ENCODE measurements at regions not wholly inside any gene's neighbourhood (a gene's known extent, or its start where the extent isn't known, plus 50 kb on each side); places are given as distances from the start of the nearest gene placed in this dataset.
"Not testable (repeated sequence)": the region's sequence is repeated elsewhere in the genome, so short reads cannot be mapped to it uniquely, and the experiment has no call there.

GRCh38 chr3:55271549-55271948 is 215.6 kb downstream of the WNT5A start:
- no peaks in the 10 kb centered on the region for H3K36me3 ChIP-seq (ENCODE audit: control insufficient read depth, insufficient read depth, low read length)
- H3K9me3 ChIP-seq (ENCODE audit: control insufficient read depth, low read length) = no peaks in the 10 kb centered on the region
- H3K4me3 ChIP-seq (ENCODE audit: extremely low read depth, insufficient read depth, low read length, poor library complexity, severe bottlenecking) = no peak overlapping the region
- peaks cover 13% of the 10 kb centered on the region for H3K4me1 ChIP-seq (ENCODE audit: control insufficient read depth, insufficient read depth, low read length, poor library complexity, severe bottlenecking)
- peak overlapping the region; percentile 31 for H3K27ac ChIP-seq (ENCODE audit: low read depth, low read length, severe bottlenecking)
- WGBS, 2 experiments (ENCODE audit: insufficient coverage in 2 of 2) = 55 to 66% methylated on average over 2 of the region's 4 CpGs

GRCh38 chr3:55270976-55271375 is 216.1 kb downstream of the WNT5A start:
- WGBS, 2 experiments (ENCODE audit: insufficient coverage in 2 of 2) = 0% methylated on average over 1 of the region's 3 CpGs
- H3K36me3 ChIP-seq (ENCODE audit: control insufficient read depth, insufficient read depth, low read length) = no peaks in the 10 kb centered on the region
- H3K27ac ChIP-seq (ENCODE audit: low read depth, low read length, severe bottlenecking) = no peak overlapping the region
- H3K4me3 ChIP-seq (ENCODE audit: extremely low read depth, insufficient read depth, low read length, poor library complexity, severe bottlenecking) = no peak overlapping the region
- H3K9me3 ChIP-seq (ENCODE audit: control insufficient read depth, low read length) = no peaks in the 10 kb centered on the region
- peaks cover 13% of the 10 kb centered on the region for H3K4me1 ChIP-seq (ENCODE audit: control insufficient read depth, insufficient read depth, low read length, poor library complexity, severe bottlenecking)

- Histone ChIP-seq H3K9me3 (ENCODE audit: control insufficient read depth, low read length) (no peaks in the 10 kb centered on the region), H3K4me3 (ENCODE audit: extremely low read depth, insufficient read depth, low read length, poor library complexity, severe bottlenecking) (no peak overlapping the region), H3K36me3 (ENCODE audit: control insufficient read depth, insufficient read depth, low read length) (no peaks in the 10 kb centered on the region), H3K27ac (ENCODE audit: low read depth, low read length, severe bottlenecking) (no peak overlapping the region), H3K4me1 (ENCODE audit: control insufficient read depth, insufficient read depth, low read length, poor library complexity, severe bottlenecking) (peaks cover 23% of the 10 kb centered on the region)
- 96 to 98% methylated on average over 4 of the region's 4 CpGs for WGBS, 2 experiments (ENCODE audit: insufficient coverage in 2 of 2)
Measured at GRCh38 chr3:55269636-55270035, 217.5 kb downstream of the WNT5A start.

- no peaks in the 10 kb centered on the region for H3K36me3 ChIP-seq (ENCODE audit: control insufficient read depth, insufficient read depth, low read length)
- whole genome bisulfite sequencing, 2 experiments (ENCODE audit: insufficient coverage in 2 of 2) = 89 to 90% methylated on average over 1 to 3 of the region's 4 CpGs
- H3K4me1 ChIP-seq (ENCODE audit: control insufficient read depth, insufficient read depth, low read length, poor library complexity, severe bottlenecking) = peaks cover 28% of the 10 kb centered on the region
- no peaks in the 10 kb centered on the region for H3K9me3 ChIP-seq (ENCODE audit: control insufficient read depth, low read length)
- no peak overlapping the region for H3K27ac ChIP-seq (ENCODE audit: low read depth, low read length, severe bottlenecking)
- no peak overlapping the region for H3K4me3 ChIP-seq (ENCODE audit: extremely low read depth, insufficient read depth, low read length, poor library complexity, severe bottlenecking)
Measured at GRCh38 chr3:55269096-55269495, 218.0 kb downstream of the WNT5A start.

- no peaks in the 10 kb centered on the region for H3K9me3 ChIP-seq (ENCODE audit: control insufficient read depth, low read length)
- no peak overlapping the region for H3K4me3 ChIP-seq (ENCODE audit: extremely low read depth, insufficient read depth, low read length, poor library complexity, severe bottlenecking)
- H3K4me1 ChIP-seq (ENCODE audit: control insufficient read depth, insufficient read depth, low read length, poor library complexity, severe bottlenecking) = peaks cover 29% of the 10 kb centered on the region
- no peak overlapping the region for H3K27ac ChIP-seq (ENCODE audit: low read depth, low read length, severe bottlenecking)
- H3K36me3 ChIP-seq (ENCODE audit: control insufficient read depth, insufficient read depth, low read length) = no peaks in the 10 kb centered on the region
- WGBS, 2 experiments (ENCODE audit: insufficient coverage in 2 of 2) = no CpG with 5 or more reads among the region's 2 CpGs
Measured at GRCh38 chr3:55267206-55267930, 219.7 kb downstream of the WNT5A start.

- no peaks in the 10 kb centered on the region for H3K36me3 ChIP-seq (ENCODE audit: control insufficient read depth, insufficient read depth, low read length)
- WGBS, 2 experiments (ENCODE audit: insufficient coverage in 2 of 2) = 75 to 79% methylated on average over 2 of the region's 3 CpGs
- peaks cover 18% of the 10 kb centered on the region for H3K4me1 ChIP-seq (ENCODE audit: control insufficient read depth, insufficient read depth, low read length, poor library complexity, severe bottlenecking)
- peaks cover 4% of the 10 kb centered on the region for H3K9me3 ChIP-seq (ENCODE audit: control insufficient read depth, low read length)
- no peak overlapping the region for H3K27ac ChIP-seq (ENCODE audit: low read depth, low read length, severe bottlenecking)
- no peak overlapping the region for H3K4me3 ChIP-seq (ENCODE audit: extremely low read depth, insufficient read depth, low read length, poor library complexity, severe bottlenecking)
Measured at GRCh38 chr3:55264919-55265318, 222.2 kb downstream of the WNT5A start.

- peaks cover 4% of the 10 kb centered on the region for H3K9me3 ChIP-seq (ENCODE audit: control insufficient read depth, low read length)
- H3K4me1 ChIP-seq (ENCODE audit: control insufficient read depth, insufficient read depth, low read length, poor library complexity, severe bottlenecking) = no peaks in the 10 kb centered on the region
- H3K4me3 ChIP-seq (ENCODE audit: extremely low read depth, insufficient read depth, low read length, poor library complexity, severe bottlenecking) = no peak overlapping the region
- no peaks in the 10 kb centered on the region for H3K36me3 ChIP-seq (ENCODE audit: control insufficient read depth, insufficient read depth, low read length)
- no peak overlapping the region for H3K27ac ChIP-seq (ENCODE audit: low read depth, low read length, severe bottlenecking)
Measured at GRCh38 chr3:55252921-55253320, 234.2 kb downstream of the WNT5A start.

GRCh38 chr3:55249156-55249555 is 237.9 kb downstream of the WNT5A start:
- WGBS, 2 experiments (ENCODE audit: insufficient coverage in 2 of 2) = 93 to 100% methylated on average over 2 to 3 of the region's 6 CpGs
- not testable (repeated sequence) for H3K27ac ChIP-seq (ENCODE audit: low read depth, low read length, severe bottlenecking); H3K4me1 ChIP-seq (ENCODE audit: control insufficient read depth, insufficient read depth, low read length, poor library complexity, severe bottlenecking); H3K4me3 ChIP-seq (ENCODE audit: extremely low read depth, insufficient read depth, low read length, poor library complexity, severe bottlenecking); H3K36me3 ChIP-seq (ENCODE audit: control insufficient read depth, insufficient read depth, low read length); H3K9me3 ChIP-seq (ENCODE audit: control insufficient read depth, low read length)

GRCh38 chr3:55247666-55248065 is 239.4 kb downstream of the WNT5A start:
- Histone ChIP-seq H3K36me3 (ENCODE audit: control insufficient read depth, insufficient read depth, low read length) (no peaks in the 10 kb centered on the region), H3K27ac (ENCODE audit: low read depth, low read length, severe bottlenecking) (no peak overlapping the region)

GRCh38 chr3:55246033-55246432 is 241.1 kb downstream of the WNT5A start:
- 100% methylated on average over 1 of the region's 5 CpGs; no CpG with 5 or more reads in 1 of the 2 experiments for WGBS, 2 experiments (ENCODE audit: insufficient coverage in 2 of 2)
- no peaks in the 10 kb centered on the region for H3K36me3 ChIP-seq (ENCODE audit: control insufficient read depth, insufficient read depth, low read length)
- H3K4me3 ChIP-seq (ENCODE audit: extremely low read depth, insufficient read depth, low read length, poor library complexity, severe bottlenecking) = no peak overlapping the region
- H3K9me3 ChIP-seq (ENCODE audit: control insufficient read depth, low read length) = peaks cover 7% of the 10 kb centered on the region
- H3K4me1 ChIP-seq (ENCODE audit: control insufficient read depth, insufficient read depth, low read length, poor library complexity, severe bottlenecking) = no peaks in the 10 kb centered on the region
- no peak overlapping the region for H3K27ac ChIP-seq (ENCODE audit: low read depth, low read length, severe bottlenecking)

More at GRCh38 chr3:55247666-55248065, 239.4 kb downstream of the WNT5A start:
- 83 to 100% methylated on average over 1 of the region's 3 CpGs for WGBS, 2 experiments (ENCODE audit: insufficient coverage in 2 of 2)
- H3K4me3 ChIP-seq (ENCODE audit: extremely low read depth, insufficient read depth, low read length, poor library complexity, severe bottlenecking) = no peak overlapping the region
- H3K9me3 ChIP-seq (ENCODE audit: control insufficient read depth, low read length) = peaks cover 7% of the 10 kb centered on the region
- no peaks in the 10 kb centered on the region for H3K4me1 ChIP-seq (ENCODE audit: control insufficient read depth, insufficient read depth, low read length, poor library complexity, severe bottlenecking)

- H3K36me3 ChIP-seq (ENCODE audit: control insufficient read depth, insufficient read depth, low read length) = no peaks in the 10 kb centered on the region
- peaks cover 7% of the 10 kb centered on the region for H3K9me3 ChIP-seq (ENCODE audit: control insufficient read depth, low read length)
- no peak overlapping the region for H3K27ac ChIP-seq (ENCODE audit: low read depth, low read length, severe bottlenecking)
- no peaks in the 10 kb centered on the region for H3K4me1 ChIP-seq (ENCODE audit: control insufficient read depth, insufficient read depth, low read length, poor library complexity, severe bottlenecking)
- no peak overlapping the region for H3K4me3 ChIP-seq (ENCODE audit: extremely low read depth, insufficient read depth, low read length, poor library complexity, severe bottlenecking)
- 73 to 100% methylated on average over 1 of the region's 2 CpGs for WGBS, 2 experiments (ENCODE audit: insufficient coverage in 2 of 2)
Measured at GRCh38 chr3:55245351-55245750, 241.8 kb downstream of the WNT5A start.
